ENCODE measurements at regions not wholly inside any gene's neighbourhood (a gene's known extent, or its start where the extent isn't known, plus 50 kb on each side); places are given as distances from the start of the nearest gene placed in this dataset.

DNA sequence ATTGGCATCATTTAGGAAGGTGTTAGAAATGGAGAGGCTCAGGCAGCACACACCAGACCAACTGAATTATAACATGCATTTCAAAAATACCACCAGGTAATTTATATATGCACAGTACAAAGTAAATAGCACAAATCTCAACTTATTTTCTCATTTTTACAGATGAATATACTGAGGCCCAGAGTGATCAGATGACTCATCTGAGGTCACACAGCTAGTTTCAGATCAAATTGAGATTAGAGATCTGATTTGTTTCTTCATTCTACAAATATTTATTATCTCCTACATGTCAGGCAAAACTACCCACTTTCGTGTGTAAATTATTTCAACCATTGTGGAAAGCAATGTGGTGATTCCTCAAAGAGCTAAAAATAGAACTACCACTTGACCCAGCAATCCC lies 507.1 kb downstream of the TLE4 start:
- H3K36me3 ChIP-seq, result no peaks in the 10 kb centered on the region
- 77 to 83% methylated on average over 1 of the region's 1 CpG for WGBS, 2 donors
- no peaks in the 10 kb centered on the region for H3K4me1 ChIP-seq
- no peak overlapping the region for H3K4me3 ChIP-seq
- no peaks in the 10 kb centered on the region for H3K27me3 ChIP-seq
- no peaks in the 10 kb centered on the region for H3K9me3 ChIP-seq
- ATAC-seq (ENCODE audit: low FRiP score in 2 of 2), result no peak
- TF ChIP-seq EP300 (IDR thresholded peaks at IDR 0.05), result no peak
- no peak for TF ChIP-seq POLR2AphosphoS5 (IDR thresholded peaks at IDR 0.05)
- TF ChIP-seq POLR2A (IDR thresholded peaks at IDR 0.05), result no peak
- TF ChIP-seq, protein P1, sequence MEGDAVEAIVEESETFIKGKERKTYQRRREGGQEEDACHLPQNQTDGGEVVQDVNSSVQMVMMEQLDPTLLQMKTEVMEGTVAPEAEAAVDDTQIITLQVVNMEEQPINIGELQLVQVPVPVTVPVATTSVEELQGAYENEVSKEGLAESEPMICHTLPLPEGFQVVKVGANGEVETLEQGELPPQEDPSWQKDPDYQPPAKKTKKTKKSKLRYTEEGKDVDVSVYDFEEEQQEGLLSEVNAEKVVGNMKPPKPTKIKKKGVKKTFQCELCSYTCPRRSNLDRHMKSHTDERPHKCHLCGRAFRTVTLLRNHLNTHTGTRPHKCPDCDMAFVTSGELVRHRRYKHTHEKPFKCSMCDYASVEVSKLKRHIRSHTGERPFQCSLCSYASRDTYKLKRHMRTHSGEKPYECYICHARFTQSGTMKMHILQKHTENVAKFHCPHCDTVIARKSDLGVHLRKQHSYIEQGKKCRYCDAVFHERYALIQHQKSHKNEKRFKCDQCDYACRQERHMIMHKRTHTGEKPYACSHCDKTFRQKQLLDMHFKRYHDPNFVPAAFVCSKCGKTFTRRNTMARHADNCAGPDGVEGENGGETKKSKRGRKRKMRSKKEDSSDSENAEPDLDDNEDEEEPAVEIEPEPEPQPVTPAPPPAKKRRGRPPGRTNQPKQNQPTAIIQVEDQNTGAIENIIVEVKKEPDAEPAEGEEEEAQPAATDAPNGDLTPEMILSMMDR (IDR thresholded peaks at IDR 0.05), result no peak
- H3K27ac ChIP-seq, result no peak overlapping the region
- no peak for DNase-seq

DNA sequence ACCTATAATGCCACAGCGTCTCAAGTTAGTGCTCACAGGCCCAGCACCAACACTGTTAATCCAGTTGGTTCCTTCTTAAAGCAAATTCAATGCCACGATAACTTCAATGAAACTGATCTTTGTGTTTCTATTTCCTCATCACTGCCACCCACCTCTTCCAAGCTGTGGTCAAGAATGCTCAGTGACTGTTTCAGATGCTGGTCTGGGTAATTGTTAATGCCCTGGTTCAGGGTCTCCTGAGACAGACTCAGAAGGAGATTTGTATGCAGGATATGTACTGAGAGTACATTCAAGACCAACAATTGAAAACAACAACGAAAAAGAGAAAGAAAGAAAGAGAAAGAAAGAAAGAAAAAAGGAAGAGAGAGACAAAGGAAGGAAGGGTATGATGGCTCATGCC lies 505.3 kb downstream of the TLE4 start:
- no peak overlapping the region for H3K4me3 ChIP-seq
- DNase-seq (no peak), ATAC-seq (ENCODE audit: low FRiP score in 2 of 2) (no peak)
- H3K9me3 ChIP-seq, result no peaks in the 10 kb centered on the region
- no peaks in the 10 kb centered on the region for H3K36me3 ChIP-seq
- 84 to 88% methylated on average over 3 of the region's 3 CpGs for WGBS, 2 donors
- H3K27ac ChIP-seq, result no peak overlapping the region
- no peaks in the 10 kb centered on the region for H3K4me1 ChIP-seq
- no peaks in the 10 kb centered on the region for H3K27me3 ChIP-seq
- TF ChIP-seq EP300 (IDR thresholded peaks at IDR 0.05) (no peak), POLR2AphosphoS5 (IDR thresholded peaks at IDR 0.05) (no peak), POLR2A (IDR thresholded peaks at IDR 0.05) (no peak)
- TF ChIP-seq, protein P1 (IDR thresholded peaks at IDR 0.05), result no peak

DNA sequence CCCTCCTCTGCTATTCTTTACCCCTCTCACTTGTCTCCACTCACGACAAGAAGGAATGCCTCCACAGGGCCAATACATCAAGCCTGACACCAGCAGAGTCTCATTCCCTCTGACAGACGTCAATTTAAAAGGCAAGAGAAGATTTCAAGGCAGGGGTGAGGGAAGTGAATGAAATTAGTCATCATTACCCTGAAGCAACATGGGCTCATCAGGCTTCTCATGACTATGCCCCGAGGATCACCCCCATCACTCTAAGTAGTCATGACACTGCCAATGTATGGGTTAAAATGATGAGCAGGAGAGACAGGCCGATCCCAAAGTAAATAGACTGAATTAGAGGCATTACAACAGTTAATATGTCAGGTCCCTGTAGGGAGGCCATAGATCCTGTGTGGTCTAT lies 504.4 kb downstream of the TLE4 start:
- DNase-seq (no peak), ATAC-seq (ENCODE audit: low FRiP score in 2 of 2) (no peak)
- 81% methylated on average over 4 of the region's 4 CpGs for WGBS, 2 donors
- no peak for TF ChIP-seq POLR2A (IDR thresholded peaks at IDR 0.05)
- TF ChIP-seq, protein P1 (IDR thresholded peaks at IDR 0.05), result no peak
- TF ChIP-seq EP300 (IDR thresholded peaks at IDR 0.05), result no peak
- no peak for TF ChIP-seq POLR2AphosphoS5 (IDR thresholded peaks at IDR 0.05)
- no peaks in the 10 kb centered on the region for H3K36me3 ChIP-seq
- no peaks in the 10 kb centered on the region for H3K4me1 ChIP-seq
- no peak overlapping the region for H3K27ac ChIP-seq
- H3K9me3 ChIP-seq, result no peaks in the 10 kb centered on the region
- no peaks in the 10 kb centered on the region for H3K27me3 ChIP-seq
- H3K4me3 ChIP-seq, result no peak overlapping the region

DNA sequence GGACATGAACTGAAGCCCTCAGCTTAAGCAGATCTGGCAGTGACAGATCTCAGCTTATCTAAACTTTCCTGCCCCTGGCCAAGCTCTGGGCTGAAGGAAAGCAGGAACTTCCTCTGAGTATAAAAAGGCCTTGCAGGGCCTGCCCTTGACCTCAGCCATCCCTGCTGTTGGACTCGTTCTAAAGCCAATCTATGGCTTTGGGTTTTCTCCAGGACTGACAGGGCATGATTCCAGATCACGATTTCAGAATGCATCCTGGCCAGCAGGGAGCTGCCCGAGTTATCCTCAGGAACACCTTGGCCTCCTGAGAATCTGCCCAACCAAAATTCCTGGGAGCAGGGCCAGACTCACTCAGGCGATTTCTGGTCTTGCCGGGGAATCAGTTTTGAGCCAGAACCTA lies 502.7 kb downstream of the TLE4 start:
- Histone ChIP-seq H3K27me3 (no peaks in the 10 kb centered on the region), H3K4me3 (no peak overlapping the region), H3K9me3 (no peaks in the 10 kb centered on the region), H3K36me3 (no peaks in the 10 kb centered on the region), H3K27ac (no peak overlapping the region), H3K4me1 (no peaks in the 10 kb centered on the region)
- TF ChIP-seq, protein P1 (IDR thresholded peaks at IDR 0.05), result no peak
- TF ChIP-seq POLR2AphosphoS5 (IDR thresholded peaks at IDR 0.05), result no peak
- TF ChIP-seq POLR2A (IDR thresholded peaks at IDR 0.05), result no peak
- no peak for TF ChIP-seq EP300 (IDR thresholded peaks at IDR 0.05)
- 62 to 67% methylated on average over 2 to 5 of the region's 5 CpGs for WGBS, 2 donors
- no peak for ATAC-seq (ENCODE audit: low FRiP score in 2 of 2)
- no peak for DNase-seq

DNA sequence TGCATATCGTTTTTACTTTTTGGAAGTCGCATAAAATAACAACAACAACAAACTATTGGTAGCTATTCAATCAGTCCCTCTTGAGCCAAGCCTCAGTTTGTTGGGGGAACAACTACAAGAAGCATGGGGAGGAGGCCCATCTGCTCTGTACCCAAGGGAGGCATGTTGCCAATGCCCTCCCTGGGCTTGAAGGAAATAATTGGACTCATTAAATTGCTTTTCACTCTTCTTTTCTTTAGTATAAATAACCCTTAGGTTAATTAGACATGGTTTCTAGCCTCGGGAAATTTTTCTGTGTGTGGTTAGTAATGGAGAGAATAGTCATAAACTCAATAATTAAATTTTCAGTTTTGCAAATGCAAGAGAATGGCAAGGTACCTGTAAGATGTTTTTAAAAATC lies 500.7 kb downstream of the TLE4 start:
- Histone ChIP-seq H3K4me1 (no peaks in the 10 kb centered on the region), H3K9me3 (no peaks in the 10 kb centered on the region), H3K4me3 (no peak overlapping the region), H3K27ac (no peak overlapping the region), H3K36me3 (no peaks in the 10 kb centered on the region), H3K27me3 (no peaks in the 10 kb centered on the region)
- DNase-seq (no peak), ATAC-seq (ENCODE audit: low FRiP score in 2 of 2) (no peak)
- TF ChIP-seq POLR2AphosphoS5 (IDR thresholded peaks at IDR 0.05) (no peak), EP300 (IDR thresholded peaks at IDR 0.05) (no peak), POLR2A (IDR thresholded peaks at IDR 0.05) (no peak)
- TF ChIP-seq, protein P1 (IDR thresholded peaks at IDR 0.05), result no peak
- 76 to 92% methylated on average over 3 of the region's 3 CpGs for WGBS, 2 donors

All from upper lobe of left lung (tissue), 6 donors.